Coronary artery (tissue), 2 donors: ENCODE measurements at regions not wholly inside any gene's neighbourhood (a gene's known extent, or its start where the extent isn't known, plus 50 kb on each side); places are given as distances from the start of the nearest gene placed in this dataset.

Source experiments
- DNase-seq: peaks from one replicate; pipeline ENCODE4 v3.0.0-alpha.2; 2017; ENCODE audit warnings: low spot score
- H3K27ac ChIP-seq, 2 donors: fragments of 200-600 bp; sonication (generic); one replicate each; pipeline ENCODE4 v1.5.1; 2016 to 2019
- H3K4me3 ChIP-seq: fragments of 200-600 bp; sonication (generic); 2 replicates; pipeline ENCODE4 v1.5.1; 2016; ENCODE audit warnings: mild to moderate bottlenecking, moderate library complexity
- CTCF ChIP-seq: fragments of 200-600 bp; sonication (generic); IDR thresholded peaks from one replicate; pipeline ENCODE4 v1.5.1; 2019; ENCODE audit warnings: antibody characterized with exemption

GRCh38 chr4:146998157-146998556 lies 52.5 kb upstream of the TTC29 start:
- no peak overlapping the region for H3K4me3 ChIP-seq
- no peak overlapping the region for H3K27ac ChIP-seq
- no peak for TF ChIP-seq CTCF
- DNase-seq: no peak

- DNase-seq: no peak
- Histone ChIP-seq H3K4me3 (no peak overlapping the region), H3K27ac (no peak overlapping the region)
- TF ChIP-seq CTCF: no peak
Measured at GRCh38 chr4:147003956-147004809, 58.5 kb upstream of the TTC29 start.

- no peak for DNase-seq
- no peak for TF ChIP-seq CTCF
- no peak overlapping the region for H3K27ac ChIP-seq
- no peak overlapping the region for H3K4me3 ChIP-seq
Measured at GRCh38 chr4:147006229-147006628, 60.6 kb upstream of the TTC29 start.

GRCh38 chr4:147009875-147010274 lies 64.2 kb upstream of the TTC29 start:
- no peak for DNase-seq
- H3K4me3 ChIP-seq: no peak overlapping the region
- H3K27ac ChIP-seq: no peak overlapping the region
- no peak for TF ChIP-seq CTCF

GRCh38 chr4:147011411-147011810 lies 65.7 kb upstream of the TTC29 start:
- TF ChIP-seq CTCF: no peak
- H3K4me3 ChIP-seq: no peak overlapping the region
- DNase-seq: no peak
- no peak overlapping the region for H3K27ac ChIP-seq

- Histone ChIP-seq H3K4me3 (no peak overlapping the region), H3K27ac (no peak overlapping the region)
- no peak for DNase-seq
- no peak for TF ChIP-seq CTCF
Measured at GRCh38 chr4:147012059-147012707, 66.5 kb upstream of the TTC29 start.

GRCh38 chr4:147014946-147015345 lies 69.3 kb upstream of the TTC29 start:
- Histone ChIP-seq H3K4me3 (no peak overlapping the region), H3K27ac (no peak overlapping the region)
- DNase-seq: no peak
- TF ChIP-seq CTCF: no peak
